Transverse colon (tissue), 4 donors: ENCODE measurements at regions not wholly inside any gene's neighbourhood (a gene's known extent, or its start where the extent isn't known, plus 50 kb on each side); places are given as distances from the start of the nearest gene placed in this dataset.

Experiments used
- DNase-seq: peaks from one replicate; pipeline ENCODE4 v3.0.0-alpha.2; 2019
- H3K27ac ChIP-seq, 4 donors: fragments of 200-600 bp; sonication (generic); 2 replicates each; pipeline ENCODE4 v1.5.1; 2016 to 2018; ENCODE audit warnings: inconsistent platforms in 4 of 4
- H3K27me3 ChIP-seq: fragments of 200-600 bp; sonication (generic); 2 replicates; pipeline ENCODE4 v1.5.1; 2017; ENCODE audit warnings: inconsistent platforms
- H3K36me3 ChIP-seq, 4 donors: fragments of 200-600 bp; sonication (generic); 2 replicates each; pipeline ENCODE4 v1.5.1; 2017 to 2019; ENCODE audit warnings: inconsistent platforms in 4 of 4
- H3K4me1 ChIP-seq, 4 donors: fragments of 200-600 bp; sonication (generic); 2 replicates each; pipeline ENCODE4 v1.5.1; 2017 to 2020; ENCODE audit warnings: inconsistent platforms in 4 of 4
- H3K4me3 ChIP-seq, 4 donors: fragments of 200-600 bp; sonication (generic); 1 replicate in 1 of 4; 2 replicates in 3 of 4; pipeline versions ENCODE4 v1.5.1 to v1.6.1; 2017 to 2019; ENCODE audit warnings: inconsistent platforms in 4 of 4
- H3K9me3 ChIP-seq, 2 donors: fragments of 200-600 bp; sonication (generic); 2 replicates each; pipeline ENCODE4 v1.5.1; 2017 to 2019; ENCODE audit warnings: inconsistent platforms in 2 of 2
- EP300 ChIP-seq: sonication (generic); formaldehyde crosslinking; IDR thresholded peaks from one replicate; pipeline ENCODE4 v1.6.1; 2017; ENCODE audit warnings: antibody characterized with exemption, low read depth
- POLR2A ChIP-seq: fragments of 450-650 bp; IDR thresholded peaks from one replicate; pipeline ENCODE4 v1.6.1; 2016; ENCODE audit warnings: antibody characterized with exemption, mild to moderate bottlenecking, moderate library complexity
- POLR2AphosphoS5 ChIP-seq, 3 donors: sonication (generic); formaldehyde crosslinking; IDR thresholded peaks; one replicate each; pipeline ENCODE4 v1.6.1; 2016; ENCODE audit warnings: antibody characterized with exemption in 3 of 3
- WGBS, 2 donors: methylation state at CpG; one replicate each; pipeline ENCODE4 v1.1.5; 2018; ENCODE audit warnings: low coverage in 1 of 2; 5-methylcytosine and 5-hydroxymethylcytosine counted together
- in situ Hi-C, 4 donors: fragments of 200-750 bp; cut with MboI; loops; one replicate each; pipeline versions ENCODE4 v1.15.0 to v1.15.1; 2017; ENCODE audit warnings: low sequenced_read_pairs in 3 of 4, low pct_ligation_motif_present in 1 of 4, low pct_unique_long_range_greater_than_20kb in 1 of 4
- intact Hi-C: fragments of 100-400 bp; cut with DNase I; formaldehyde crosslinking; loops from one replicate; pipeline ENCODE4 v1.15.1; 2023; ENCODE audit warnings: low total_unique reads
- TF ChIP-seq, protein P1 (sequence below), 5 experiments: fragments of 200-600 bp in 3 of 5; fragments of 450-650 bp in 2 of 5; sonication (generic) in 3 of 5; IDR thresholded peaks; 1 replicate in 2 of 5; 2 replicates in 3 of 5; pipeline ENCODE4 v1.5.1; 2016 to 2017; ENCODE audit warnings: antibody characterized with exemption in 5 of 5, inconsistent platforms in 3 of 5, mild to moderate bottlenecking in 2 of 5, moderate library complexity in 1 of 5

DNA sequence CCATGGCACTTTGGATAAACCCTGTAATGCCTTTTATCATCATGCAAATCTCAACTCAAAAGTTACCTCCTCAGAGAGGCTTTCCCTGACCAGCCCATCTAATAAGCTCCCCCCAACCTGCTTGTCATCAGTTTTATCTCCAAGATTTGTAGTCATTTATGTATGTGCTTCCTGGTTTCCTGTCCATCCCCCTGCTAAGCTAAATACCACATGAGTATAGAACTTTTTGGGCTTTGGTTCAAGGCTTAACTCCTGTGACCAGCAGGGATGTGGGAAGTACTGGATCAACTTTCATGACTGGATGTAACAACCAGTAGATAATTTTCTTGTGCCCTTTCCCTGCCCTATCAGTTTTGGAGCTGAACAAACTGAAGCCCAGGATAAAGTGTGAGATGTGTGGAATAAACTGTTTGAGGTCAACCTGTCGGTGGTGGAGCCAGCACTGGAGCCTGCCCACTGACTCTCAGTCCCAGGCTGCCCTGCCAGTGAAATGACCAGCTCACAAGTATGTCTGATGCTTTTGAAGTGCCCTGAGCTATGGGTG is 148.6 kb downstream of the CYP26A1 start:
- Histone ChIP-seq H3K36me3 (no peaks in the 10 kb centered on the region), H3K27ac (no peak overlapping the region), H3K4me3 (no peak overlapping the region), H3K27me3 (no peaks in the 10 kb centered on the region), H3K9me3 (no peaks in the 10 kb centered on the region), H3K4me1 (no peaks in the 10 kb centered on the region)
- WGBS, 2 donors, result 64% methylated on average over 1 of the region's 1 CpG; no CpG with 5 or more reads in 1 of the 2 donors
- intact Hi-C loops (no loop called here), in situ Hi-C loops (no loop called here)
- no peak for DNase-seq
- no peak for TF ChIP-seq POLR2AphosphoS5 (IDR thresholded peaks at IDR 0.05)
- TF ChIP-seq POLR2A, result no peak
- TF ChIP-seq EP300, result no peak
- TF ChIP-seq, protein P1, sequence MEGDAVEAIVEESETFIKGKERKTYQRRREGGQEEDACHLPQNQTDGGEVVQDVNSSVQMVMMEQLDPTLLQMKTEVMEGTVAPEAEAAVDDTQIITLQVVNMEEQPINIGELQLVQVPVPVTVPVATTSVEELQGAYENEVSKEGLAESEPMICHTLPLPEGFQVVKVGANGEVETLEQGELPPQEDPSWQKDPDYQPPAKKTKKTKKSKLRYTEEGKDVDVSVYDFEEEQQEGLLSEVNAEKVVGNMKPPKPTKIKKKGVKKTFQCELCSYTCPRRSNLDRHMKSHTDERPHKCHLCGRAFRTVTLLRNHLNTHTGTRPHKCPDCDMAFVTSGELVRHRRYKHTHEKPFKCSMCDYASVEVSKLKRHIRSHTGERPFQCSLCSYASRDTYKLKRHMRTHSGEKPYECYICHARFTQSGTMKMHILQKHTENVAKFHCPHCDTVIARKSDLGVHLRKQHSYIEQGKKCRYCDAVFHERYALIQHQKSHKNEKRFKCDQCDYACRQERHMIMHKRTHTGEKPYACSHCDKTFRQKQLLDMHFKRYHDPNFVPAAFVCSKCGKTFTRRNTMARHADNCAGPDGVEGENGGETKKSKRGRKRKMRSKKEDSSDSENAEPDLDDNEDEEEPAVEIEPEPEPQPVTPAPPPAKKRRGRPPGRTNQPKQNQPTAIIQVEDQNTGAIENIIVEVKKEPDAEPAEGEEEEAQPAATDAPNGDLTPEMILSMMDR (IDR thresholded peaks at IDR 0.05), result no peak

DNA sequence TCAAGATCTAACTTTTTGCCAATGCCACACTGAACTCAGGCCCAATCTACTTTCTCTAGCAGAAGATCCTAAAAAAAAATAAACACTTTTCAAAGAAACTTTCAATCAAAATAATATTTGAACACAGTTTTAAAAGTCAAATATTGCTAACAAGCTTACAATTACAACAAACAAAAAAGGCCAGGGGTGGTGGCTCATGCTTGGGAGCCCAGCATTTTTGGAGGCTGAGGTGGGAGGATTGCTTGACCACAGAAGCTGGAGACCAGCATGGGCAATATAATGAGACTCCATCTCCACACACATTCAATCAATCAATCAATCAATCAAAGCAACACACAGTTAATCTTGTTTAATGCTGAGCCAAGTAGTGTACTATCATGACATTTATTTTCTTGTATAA is 149.2 kb downstream of the CYP26A1 start:
- no peak for DNase-seq
- intact Hi-C loops, result no loop called here
- Histone ChIP-seq H3K4me1 (no peaks in the 10 kb centered on the region), H3K4me3 (no peak overlapping the region), H3K9me3 (no peaks in the 10 kb centered on the region), H3K27me3 (no peaks in the 10 kb centered on the region), H3K36me3 (no peaks in the 10 kb centered on the region), H3K27ac (no peak overlapping the region)
- no peak for TF ChIP-seq EP300
- no peak for TF ChIP-seq POLR2AphosphoS5 (IDR thresholded peaks at IDR 0.05)
- TF ChIP-seq, protein P1 (IDR thresholded peaks at IDR 0.05), result no peak
- no peak for TF ChIP-seq POLR2A
- in situ Hi-C loops, result no loop called here

DNA sequence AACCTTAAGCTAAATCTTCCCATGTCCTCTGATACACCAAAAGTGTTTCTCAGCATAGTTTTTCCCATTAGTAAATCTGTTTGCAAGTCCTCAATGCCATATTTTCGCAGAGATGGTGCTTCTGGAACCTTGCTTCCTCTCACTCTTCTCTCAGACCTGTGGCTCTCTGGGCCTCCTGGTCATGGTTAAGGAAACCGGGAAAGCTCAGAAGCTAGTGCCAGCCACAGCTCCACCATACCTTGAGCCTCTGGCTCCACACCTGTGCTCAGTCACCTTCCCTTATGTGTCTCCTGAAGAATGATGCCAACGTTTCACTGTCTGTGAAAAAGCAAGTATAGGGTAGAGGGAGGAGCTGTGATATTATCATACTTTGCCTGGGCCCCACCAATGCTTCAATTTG is 149.6 kb downstream of the CYP26A1 start:
- Histone ChIP-seq H3K27ac (no peak overlapping the region), H3K4me3 (no peak overlapping the region), H3K4me1 (no peaks in the 10 kb centered on the region), H3K27me3 (no peaks in the 10 kb centered on the region), H3K36me3 (no peaks in the 10 kb centered on the region), H3K9me3 (no peaks in the 10 kb centered on the region)
- no peak for DNase-seq
- intact Hi-C loops, result no loop called here
- no peak for TF ChIP-seq EP300
- TF ChIP-seq POLR2AphosphoS5 (IDR thresholded peaks at IDR 0.05), result no peak
- TF ChIP-seq, protein P1 (IDR thresholded peaks at IDR 0.05), result no peak
- TF ChIP-seq POLR2A, result no peak
- in situ Hi-C loops, result no loop called here
- 75 to 92% methylated on average over 2 to 3 of the region's 3 CpGs for WGBS, 2 donors

DNA sequence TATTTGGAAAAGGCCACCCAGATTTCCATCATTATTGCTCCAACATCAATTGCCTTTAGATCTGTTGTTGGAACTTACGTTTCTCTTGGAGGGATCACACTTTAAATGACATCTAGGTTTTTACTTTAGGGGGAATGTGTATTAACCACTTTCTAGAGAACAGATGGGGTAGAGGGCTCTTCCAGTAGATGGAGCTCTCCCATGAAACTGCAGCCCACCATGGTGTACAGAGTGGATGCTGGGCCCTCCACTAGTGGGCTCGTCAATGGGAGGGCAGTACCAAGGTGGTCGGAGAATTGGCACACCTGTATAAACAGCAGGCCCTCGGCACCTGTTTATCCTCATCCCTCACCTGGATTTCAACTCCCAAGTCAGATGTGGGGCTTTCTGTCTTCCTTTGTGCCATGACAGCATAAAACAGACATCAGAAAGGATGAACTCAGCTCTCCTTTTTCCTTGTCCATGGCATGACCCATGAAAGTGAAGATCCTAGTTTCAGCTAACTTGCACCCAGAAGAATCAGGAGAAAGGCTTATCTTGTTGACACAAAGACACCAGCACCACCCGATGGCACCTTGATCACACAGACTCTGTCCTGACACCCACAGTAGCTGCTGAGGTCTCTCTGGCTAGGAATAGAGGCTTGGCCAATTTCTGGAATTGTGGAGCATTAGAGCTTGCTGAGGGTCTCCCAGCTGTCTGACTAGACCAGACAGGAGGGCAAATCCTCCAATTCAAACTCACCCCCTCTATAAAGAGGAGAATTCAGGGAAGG is 150.5 kb downstream of the CYP26A1 start:
- H3K27ac ChIP-seq, result no peak overlapping the region
- in situ Hi-C loops, result no loop called here
- no peaks in the 10 kb centered on the region for H3K27me3 ChIP-seq
- no peaks in the 10 kb centered on the region for H3K4me1 ChIP-seq
- H3K36me3 ChIP-seq, result no peaks in the 10 kb centered on the region
- no peak for DNase-seq
- intact Hi-C loops, result no loop called here
- H3K4me3 ChIP-seq, result no peak overlapping the region
- TF ChIP-seq POLR2AphosphoS5 (IDR thresholded peaks at IDR 0.05) (no peak), EP300 (no peak), POLR2A (no peak)
- TF ChIP-seq, protein P1 (IDR thresholded peaks at IDR 0.05), result no peak
- H3K9me3 ChIP-seq, result no peaks in the 10 kb centered on the region
- WGBS, 2 donors, result 78 to 86% methylated on average over 3 to 5 of the region's 5 CpGs
